ENCODE measurements at regions not wholly inside any gene's neighbourhood (a gene's known extent, or its start where the extent isn't known, plus 50 kb on each side); places are given as distances from the start of the nearest gene placed in this dataset.

- TF ChIP-seq CTCF (conservative IDR thresholded peaks at IDR 0.05; ENCODE audit: low read depth, low read length), result no peak
- H3K4me3 ChIP-seq (ENCODE audit: low read length), result no peak overlapping the region
- DNase-seq (ENCODE audit: low read depth), result no peak
Measured at GRCh38 chr13:47281991-47282390, 385.1 kb upstream of the HTR2A start.

GRCh38 chr13:47279920-47280319 is 383.1 kb upstream of the HTR2A start:
- no peak for DNase-seq (ENCODE audit: low read depth)
- H3K4me3 ChIP-seq (ENCODE audit: low read length), result no peak overlapping the region
- TF ChIP-seq CTCF (conservative IDR thresholded peaks at IDR 0.05; ENCODE audit: low read depth, low read length), result no peak

DNA sequence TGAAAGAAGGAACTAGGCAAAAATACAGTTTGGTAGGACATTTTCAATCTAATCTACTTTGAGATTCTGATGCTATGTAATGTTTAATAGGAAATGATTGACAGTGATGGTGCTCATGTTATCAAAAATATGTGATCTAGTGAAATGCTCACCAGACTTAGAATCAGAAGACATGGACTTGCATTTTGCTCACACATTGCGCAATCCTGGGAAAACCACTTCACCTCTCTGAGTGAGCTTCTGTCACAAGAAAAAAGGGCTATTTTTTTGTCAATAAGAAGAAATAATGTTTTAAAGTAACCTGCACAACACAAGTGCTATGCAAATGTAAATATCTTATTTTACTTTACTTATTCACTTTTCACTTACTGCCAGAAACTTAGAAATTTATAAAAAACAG is 380.9 kb upstream of the HTR2A start:
- DNase-seq (ENCODE audit: low read depth), result no peak
- no peak overlapping the region for H3K4me3 ChIP-seq (ENCODE audit: low read length)
- no peak for TF ChIP-seq CTCF (conservative IDR thresholded peaks at IDR 0.05; ENCODE audit: low read depth, low read length)

DNA sequence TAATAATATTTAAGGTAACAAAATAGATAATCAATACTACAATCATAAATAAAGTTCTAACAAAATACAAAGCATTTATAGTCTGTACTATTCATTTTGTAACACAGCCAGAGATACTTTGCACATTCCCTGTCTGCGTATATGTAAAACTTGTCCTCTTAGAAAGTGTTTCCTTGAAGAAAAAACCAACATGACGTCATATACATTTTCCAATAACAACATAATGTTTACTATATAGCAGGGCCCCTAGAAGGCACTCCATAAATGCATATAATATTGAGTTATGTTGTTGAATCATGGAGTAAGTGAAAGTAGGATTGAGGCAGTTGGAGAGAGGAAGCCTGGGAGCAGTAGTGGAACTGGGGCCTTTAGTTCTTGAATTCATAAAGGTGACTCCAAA is 371.4 kb upstream of the HTR2A start:
- no peak overlapping the region for H3K4me3 ChIP-seq (ENCODE audit: low read length)
- no peak for TF ChIP-seq CTCF (conservative IDR thresholded peaks at IDR 0.05; ENCODE audit: low read depth, low read length)
- DNase-seq (ENCODE audit: low read depth), result no peak

DNA sequence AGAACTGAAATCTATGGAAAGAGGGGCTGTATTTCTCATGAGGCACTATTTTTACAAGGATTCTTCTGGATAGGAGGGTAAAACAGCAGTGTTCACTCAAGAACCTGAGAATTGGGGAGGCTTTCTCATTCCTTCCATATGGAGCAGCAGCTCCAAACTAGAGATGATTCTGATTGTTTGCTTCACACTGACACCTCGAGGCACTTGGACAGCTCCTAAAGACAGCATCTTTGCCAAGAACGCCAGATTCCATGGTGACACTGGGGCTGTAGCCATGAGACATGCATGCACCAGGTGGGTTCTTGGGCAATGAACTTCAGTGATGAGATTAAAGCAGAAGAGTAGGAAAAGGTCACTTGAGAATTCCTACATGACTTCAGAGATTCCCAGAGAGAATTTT is 361.5 kb upstream of the HTR2A start:
- DNase-seq (ENCODE audit: low read depth), result no peak
- H3K4me3 ChIP-seq (ENCODE audit: low read length), result no peak overlapping the region
- no peak for TF ChIP-seq CTCF (conservative IDR thresholded peaks at IDR 0.05; ENCODE audit: low read depth, low read length)

DNA sequence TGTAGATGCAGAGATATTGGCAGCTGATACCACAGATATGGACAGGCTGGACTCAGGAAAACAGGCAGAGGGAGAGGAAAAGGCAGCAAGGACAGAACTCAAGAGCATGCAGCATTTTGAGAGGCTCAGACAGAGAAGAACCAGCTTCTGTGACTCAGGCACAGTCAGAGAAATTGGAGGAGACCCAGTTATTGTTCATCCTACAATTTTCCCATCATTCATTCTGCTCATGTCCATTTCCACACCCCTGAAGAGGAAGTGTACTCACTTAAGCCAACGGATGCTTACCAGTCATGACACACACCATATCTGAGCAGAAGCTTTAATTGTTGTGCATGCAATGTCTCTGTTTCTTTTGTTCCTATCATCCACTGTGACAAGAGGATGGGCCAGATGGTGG is 359.8 kb upstream of the HTR2A start:
- H3K4me3 ChIP-seq (ENCODE audit: low read length), result no peak overlapping the region
- no peak for DNase-seq (ENCODE audit: low read depth)
- no peak for TF ChIP-seq CTCF (conservative IDR thresholded peaks at IDR 0.05; ENCODE audit: low read depth, low read length)

DNA sequence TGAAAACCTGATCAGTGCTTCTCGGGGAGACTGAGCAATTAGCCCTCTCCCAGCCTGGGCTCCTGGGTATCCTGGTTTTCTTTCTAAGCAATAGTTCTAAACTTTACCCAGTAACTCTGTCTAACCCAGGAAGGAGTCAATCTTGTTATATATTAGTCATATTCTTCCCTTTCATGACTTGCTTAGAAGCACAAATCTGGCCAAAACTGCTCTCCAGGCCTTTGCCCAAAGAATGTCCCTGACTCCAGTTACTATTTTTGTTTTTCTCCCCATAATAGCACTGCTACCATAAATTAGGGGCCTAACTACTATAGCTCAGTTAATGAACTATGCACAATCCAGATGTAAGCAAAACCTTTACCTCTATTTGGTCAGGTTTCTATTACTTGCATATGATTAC is 355.8 kb upstream of the HTR2A start:
- no peak overlapping the region for H3K4me3 ChIP-seq (ENCODE audit: low read length)
- no peak for DNase-seq (ENCODE audit: low read depth)
- no peak for TF ChIP-seq CTCF (conservative IDR thresholded peaks at IDR 0.05; ENCODE audit: low read depth, low read length)
